ENCODE measurements at regions not wholly inside any gene's neighbourhood (a gene's known extent, or its start where the extent isn't known, plus 50 kb on each side); places are given as distances from the start of the nearest gene placed in this dataset.

DNA sequence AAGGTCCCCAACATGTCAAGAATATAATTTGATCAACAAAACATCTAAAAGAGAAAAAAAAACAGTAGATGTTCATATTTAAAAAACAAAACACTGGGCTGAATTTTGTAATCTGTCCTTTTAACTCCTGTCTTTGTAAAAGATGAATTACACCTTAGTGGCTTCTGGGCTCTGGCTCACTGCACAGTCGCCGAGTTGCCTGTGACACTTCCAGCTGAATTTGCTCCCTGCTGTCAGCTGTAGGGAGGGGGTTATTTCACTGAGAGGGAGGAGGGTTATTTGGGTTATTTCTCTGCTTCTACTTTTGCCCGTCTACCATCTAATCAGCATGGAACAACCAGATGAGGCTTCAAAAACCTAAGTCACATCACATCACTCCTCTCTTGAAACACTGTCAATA, 193.0 kb upstream of the ZC3H12A start:
- Histone ChIP-seq H2AFZ (ENCODE audit: insufficient read depth, low read depth, low read length, poor library complexity, severe bottlenecking) (no peak overlapping the region), H3K9me3 (ENCODE audit: control extremely low read depth in 1 of 3, control insufficient read depth in 2 of 3, insufficient read depth in 1 of 3, low read length in 2 of 3) (peaks cover 0 to 9% (median 7%) of the 10 kb centered on the region in 3 donors), H3K27me3 (replicated peaks in 1 of 4; ENCODE audit: control extremely low read depth in 1 of 4, control insufficient read depth in 3 of 4, insufficient read depth in 4 of 4, low read length in 3 of 4) (peaks cover 0 to 17% (median 1%) of the 10 kb centered on the region in 4 experiments), H3K4me3 (ENCODE audit: control extremely low read depth in 1 of 5, extremely low read depth in 1 of 5, insufficient read depth in 1 of 5, low read depth in 2 of 5, low read length in 4 of 5) (no peak overlapping the region), H3K4me1 (ENCODE audit: control insufficient read depth in 2 of 2, insufficient read depth in 2 of 2, low read length in 2 of 2) (no peaks in the 10 kb centered on the region), H3K9ac (ENCODE audit: low read length) (no peak overlapping the region), H3K4me2 (replicated peaks; ENCODE audit: low read depth, low read length, poor library complexity, severe bottlenecking) (no peak overlapping the region), H4K20me1 (ENCODE audit: control insufficient read depth, insufficient read depth, low read length, poor library complexity, severe bottlenecking) (no peaks in the 10 kb centered on the region), H3K27ac (ENCODE audit: low read length in 2 of 2) (no peak overlapping the region), H3K79me2 (ENCODE audit: control insufficient read depth, insufficient read depth, low read length) (no peaks in the 10 kb centered on the region), H3K36me3 (replicated peaks in 1 of 2; ENCODE audit: control extremely low read depth in 1 of 2, control insufficient read depth in 1 of 2, extremely low read depth in 1 of 2, insufficient read depth in 2 of 2, low read length in 1 of 2) (no peaks in the 10 kb centered on the region)
- Mint-ChIP-seq H3K4me3 (no peak overlapping the region), H3K27me3 (peaks cover 21% of the 10 kb centered on the region), H3K9me3 (ENCODE audit: insufficient read depth) (peaks cover 6% of the 10 kb centered on the region), H3K4me1 (no peaks in the 10 kb centered on the region), H3K27ac (no peak overlapping the region)
- 100% methylated on average over 1 of the region's 3 CpGs for WGBS (ENCODE audit: insufficient coverage)
- intact Hi-C loops (cut with micrococcal nuclease) = no loop called here
- ChIA-PET CTCF (no interaction called here), POLR2A (no interaction called here)
- DNase-seq (no peak), ATAC-seq (ENCODE audit: low read depth) (no peak)
- TF ChIP-seq EZH2 (IDR thresholded peaks at IDR 0.05; ENCODE audit: borderline replicate concordance, insufficient read depth, low read depth, low read length, poor library complexity, severe bottlenecking) (no peak), CTCF (IDR thresholded peaks at IDR 0.05) (no peak)

- intact Hi-C loops (cut with micrococcal nuclease) = no loop called here
- Histone ChIP-seq H3K4me2 (replicated peaks; ENCODE audit: low read depth, low read length, poor library complexity, severe bottlenecking) (no peak overlapping the region), H3K27ac (ENCODE audit: low read length in 2 of 2) (no peak overlapping the region), H3K9ac (ENCODE audit: low read length) (no peak overlapping the region), H3K36me3 (replicated peaks in 1 of 2; ENCODE audit: control extremely low read depth in 1 of 2, control insufficient read depth in 1 of 2, extremely low read depth in 1 of 2, insufficient read depth in 2 of 2, low read length in 1 of 2) (no peaks in the 10 kb centered on the region), H3K4me1 (ENCODE audit: control insufficient read depth in 2 of 2, insufficient read depth in 2 of 2, low read length in 2 of 2) (peaks cover 4 to 5% of the 10 kb centered on the region in 2 donors), H3K9me3 (ENCODE audit: control extremely low read depth in 1 of 3, control insufficient read depth in 2 of 3, insufficient read depth in 1 of 3, low read length in 2 of 3) (peaks cover 0 to 15% (median 9%) of the 10 kb centered on the region in 3 donors), H3K4me3 (ENCODE audit: control extremely low read depth in 1 of 5, extremely low read depth in 1 of 5, insufficient read depth in 1 of 5, low read depth in 2 of 5, low read length in 4 of 5) (no peak overlapping the region), H3K79me2 (ENCODE audit: control insufficient read depth, insufficient read depth, low read length) (no peaks in the 10 kb centered on the region), H4K20me1 (ENCODE audit: control insufficient read depth, insufficient read depth, low read length, poor library complexity, severe bottlenecking) (no peaks in the 10 kb centered on the region), H2AFZ (ENCODE audit: insufficient read depth, low read depth, low read length, poor library complexity, severe bottlenecking) (no peak overlapping the region), H3K27me3 (replicated peaks in 1 of 4; ENCODE audit: control extremely low read depth in 1 of 4, control insufficient read depth in 3 of 4, insufficient read depth in 4 of 4, low read length in 3 of 4) (peaks cover 0 to 17% (median 1%) of the 10 kb centered on the region in 4 experiments)
- ChIA-PET CTCF (interaction anchor here (0.7 kb wide), 1 partner anchor 14 kb away, joined by 3 read pairs; no protein-coding TSS in a partner anchor), POLR2A (no interaction called here)
- Mint-ChIP-seq H3K27ac (no peak overlapping the region), H3K4me3 (no peak overlapping the region), H3K4me1 (peaks cover 6% of the 10 kb centered on the region), H3K9me3 (ENCODE audit: insufficient read depth) (peaks cover 9% of the 10 kb centered on the region), H3K27me3 (peaks cover 21% of the 10 kb centered on the region)
- TF ChIP-seq EZH2 (IDR thresholded peaks at IDR 0.05; ENCODE audit: borderline replicate concordance, insufficient read depth, low read depth, low read length, poor library complexity, severe bottlenecking) = no peak
- TF ChIP-seq CTCF (IDR thresholded peaks at IDR 0.05) = no peak
- ATAC-seq (ENCODE audit: low read depth) (no peak), DNase-seq (no peak)
- 81% methylated on average over 5 of the region's 6 CpGs for WGBS (ENCODE audit: insufficient coverage)
Observed at GRCh38 chr1:37282764-37283163, 191.6 kb upstream of the ZC3H12A start.
